ENCODE measurements at regions not wholly inside any gene's neighbourhood (a gene's known extent, or its start where the extent isn't known, plus 50 kb on each side); places are given as distances from the start of the nearest gene placed in this dataset.

DNA sequence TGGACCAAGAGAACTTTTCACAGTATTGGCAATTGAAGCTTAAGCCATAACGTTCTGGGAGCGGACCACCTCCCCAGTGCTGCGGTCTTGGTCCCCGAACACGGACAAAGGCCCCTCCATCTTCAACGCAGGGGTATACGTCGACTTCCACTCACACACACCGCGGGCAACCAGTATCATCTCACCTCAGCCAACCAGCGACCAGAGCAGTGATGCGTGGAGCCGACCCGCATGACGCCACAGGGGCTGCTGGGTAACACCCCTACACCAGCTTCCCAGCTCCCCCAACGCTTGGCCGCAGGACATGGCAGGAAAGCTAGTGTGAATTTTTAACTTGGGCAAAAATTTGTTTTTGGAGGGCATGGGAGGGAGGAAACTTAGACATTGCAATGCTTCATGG is 77.3 kb upstream of the PLCXD3 start:
- H3K9me3 ChIP-seq (replicated peaks; ENCODE audit: insufficient read depth, low read length), result no peaks in the 10 kb centered on the region
- TF ChIP-seq EZH2 (optimal IDR thresholded peaks at IDR 0.05; ENCODE audit: low read depth, low read length) (no peak), EZH2phosphoT487 (IDR thresholded peaks at IDR 0.05; ENCODE audit: low read length) (no peak)
- TF ChIP-seq, protein P1, sequence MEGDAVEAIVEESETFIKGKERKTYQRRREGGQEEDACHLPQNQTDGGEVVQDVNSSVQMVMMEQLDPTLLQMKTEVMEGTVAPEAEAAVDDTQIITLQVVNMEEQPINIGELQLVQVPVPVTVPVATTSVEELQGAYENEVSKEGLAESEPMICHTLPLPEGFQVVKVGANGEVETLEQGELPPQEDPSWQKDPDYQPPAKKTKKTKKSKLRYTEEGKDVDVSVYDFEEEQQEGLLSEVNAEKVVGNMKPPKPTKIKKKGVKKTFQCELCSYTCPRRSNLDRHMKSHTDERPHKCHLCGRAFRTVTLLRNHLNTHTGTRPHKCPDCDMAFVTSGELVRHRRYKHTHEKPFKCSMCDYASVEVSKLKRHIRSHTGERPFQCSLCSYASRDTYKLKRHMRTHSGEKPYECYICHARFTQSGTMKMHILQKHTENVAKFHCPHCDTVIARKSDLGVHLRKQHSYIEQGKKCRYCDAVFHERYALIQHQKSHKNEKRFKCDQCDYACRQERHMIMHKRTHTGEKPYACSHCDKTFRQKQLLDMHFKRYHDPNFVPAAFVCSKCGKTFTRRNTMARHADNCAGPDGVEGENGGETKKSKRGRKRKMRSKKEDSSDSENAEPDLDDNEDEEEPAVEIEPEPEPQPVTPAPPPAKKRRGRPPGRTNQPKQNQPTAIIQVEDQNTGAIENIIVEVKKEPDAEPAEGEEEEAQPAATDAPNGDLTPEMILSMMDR (IDR thresholded peaks at IDR 0.05; ENCODE audit: low read length), result no peak
- DNase-seq, result no peak

DNA sequence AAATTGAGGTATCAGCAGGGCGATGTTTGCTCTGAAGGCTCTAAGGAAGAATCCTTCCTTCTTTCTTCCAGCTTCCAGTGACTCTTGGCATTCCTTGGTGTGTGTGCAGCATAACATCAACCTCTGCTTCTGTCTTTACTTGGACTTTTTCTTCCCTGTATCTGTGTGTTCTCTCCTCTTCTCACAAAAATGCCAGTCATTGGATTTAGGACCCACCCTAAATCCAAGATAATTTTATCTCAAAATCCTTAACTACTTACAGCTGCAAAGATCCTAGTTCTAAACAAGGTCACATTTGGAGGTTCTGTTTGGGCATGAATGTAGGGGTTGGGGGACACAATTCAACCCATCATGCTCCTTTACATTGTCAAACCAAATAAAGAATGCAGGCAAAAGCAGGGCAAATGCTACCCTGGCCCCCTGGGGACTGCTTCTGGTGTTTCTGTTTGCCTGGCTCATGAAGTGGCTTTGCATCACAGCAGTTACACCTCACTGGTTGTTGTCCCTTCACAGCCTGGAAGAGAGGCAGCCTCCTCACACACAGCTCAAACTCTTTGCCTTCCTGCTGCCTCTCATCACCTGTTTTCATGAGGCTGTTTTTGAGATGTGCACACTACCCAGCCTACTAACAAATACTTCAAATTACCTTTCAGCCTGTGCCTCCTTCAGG is 64.8 kb upstream of the PLCXD3 start:
- Histone ChIP-seq H2AFZ (ENCODE audit: low read length) (no peak overlapping the region), H3K4me3 (ENCODE audit: low read length) (no peak overlapping the region), H4K20me1 (ENCODE audit: insufficient read depth, low read length) (no peaks in the 10 kb centered on the region), H3K9ac (ENCODE audit: low read length) (no peak overlapping the region), H3K36me3 (replicated peaks; ENCODE audit: insufficient read depth, low read length) (no peaks in the 10 kb centered on the region), H3K27me3 (replicated peaks; ENCODE audit: insufficient read depth, low read length) (no peaks in the 10 kb centered on the region), H3K27ac (ENCODE audit: low read length) (no peak overlapping the region), H3K9me2 (replicated peaks; ENCODE audit: insufficient read depth, low read length) (no peaks in the 10 kb centered on the region), H3K9me3 (replicated peaks; ENCODE audit: insufficient read depth, low read length) (no peaks in the 10 kb centered on the region), H3K4me2 (ENCODE audit: low read depth, low read length) (no peak overlapping the region), H3K4me1 (ENCODE audit: low read length) (no peaks in the 10 kb centered on the region), H3F3A (ENCODE audit: insufficient read depth, low read length) (no peaks in the 10 kb centered on the region), H3K79me2 (ENCODE audit: low read length) (no peaks in the 10 kb centered on the region)
- no peak for DNase-seq
- TF ChIP-seq EZH2 (optimal IDR thresholded peaks at IDR 0.05; ENCODE audit: low read depth, low read length) (no peak), EZH2phosphoT487 (IDR thresholded peaks at IDR 0.05; ENCODE audit: low read length) (no peak)
- TF ChIP-seq, protein P1 (IDR thresholded peaks at IDR 0.05; ENCODE audit: low read length), result no peak

More for the DNA sequence above, 77.3 kb upstream of the PLCXD3 start:
- Histone ChIP-seq H2AFZ (ENCODE audit: low read length) (no peak overlapping the region), H3K79me2 (ENCODE audit: low read length) (no peaks in the 10 kb centered on the region), H3K4me1 (ENCODE audit: low read length) (no peaks in the 10 kb centered on the region), H3K4me2 (ENCODE audit: low read depth, low read length) (no peak overlapping the region), H4K20me1 (ENCODE audit: insufficient read depth, low read length) (no peaks in the 10 kb centered on the region), H3F3A (ENCODE audit: insufficient read depth, low read length) (no peaks in the 10 kb centered on the region), H3K27ac (ENCODE audit: low read length) (no peak overlapping the region), H3K4me3 (ENCODE audit: low read length) (no peak overlapping the region), H3K9ac (ENCODE audit: low read length) (no peak overlapping the region), H3K36me3 (replicated peaks; ENCODE audit: insufficient read depth, low read length) (no peaks in the 10 kb centered on the region), H3K9me2 (replicated peaks; ENCODE audit: insufficient read depth, low read length) (no peaks in the 10 kb centered on the region), H3K27me3 (replicated peaks; ENCODE audit: insufficient read depth, low read length) (no peaks in the 10 kb centered on the region)

DNA sequence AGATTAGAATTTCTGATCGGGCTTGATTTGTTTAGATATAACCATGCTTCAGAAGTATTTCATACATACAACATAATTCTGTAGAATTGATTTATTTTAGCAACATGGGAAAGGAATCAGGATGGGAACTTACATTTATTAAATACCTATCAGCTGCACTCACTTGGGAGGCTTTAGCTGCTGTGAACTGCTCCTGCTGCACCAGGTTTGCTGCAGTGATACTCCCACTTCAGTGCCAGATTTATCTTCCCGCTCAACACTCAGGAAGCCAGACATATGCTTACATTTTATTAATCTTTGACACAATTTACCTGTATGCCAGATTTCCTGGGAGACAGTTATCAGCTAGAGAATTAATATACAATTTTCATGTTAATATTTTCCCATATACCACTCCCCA is 64.0 kb upstream of the PLCXD3 start:
- Histone ChIP-seq H3K27ac (ENCODE audit: low read length) (no peak overlapping the region), H3K9ac (ENCODE audit: low read length) (no peak overlapping the region), H3F3A (ENCODE audit: insufficient read depth, low read length) (no peaks in the 10 kb centered on the region), H3K9me3 (replicated peaks; ENCODE audit: insufficient read depth, low read length) (no peaks in the 10 kb centered on the region), H3K4me2 (ENCODE audit: low read depth, low read length) (no peak overlapping the region), H3K27me3 (replicated peaks; ENCODE audit: insufficient read depth, low read length) (no peaks in the 10 kb centered on the region), H3K4me1 (ENCODE audit: low read length) (no peaks in the 10 kb centered on the region), H3K4me3 (ENCODE audit: low read length) (no peak overlapping the region), H3K36me3 (replicated peaks; ENCODE audit: insufficient read depth, low read length) (no peaks in the 10 kb centered on the region), H2AFZ (ENCODE audit: low read length) (no peak overlapping the region), H3K9me2 (replicated peaks; ENCODE audit: insufficient read depth, low read length) (no peaks in the 10 kb centered on the region), H4K20me1 (ENCODE audit: insufficient read depth, low read length) (no peaks in the 10 kb centered on the region), H3K79me2 (ENCODE audit: low read length) (no peaks in the 10 kb centered on the region)
- no peak for TF ChIP-seq EZH2 (optimal IDR thresholded peaks at IDR 0.05; ENCODE audit: low read depth, low read length)
- no peak for TF ChIP-seq EZH2phosphoT487 (IDR thresholded peaks at IDR 0.05; ENCODE audit: low read length)
- TF ChIP-seq, protein P1 (IDR thresholded peaks at IDR 0.05; ENCODE audit: low read length), result no peak
- no peak for DNase-seq
